GM18505 (cell line): ENCODE measurements at regions not wholly inside any gene's neighbourhood (a gene's known extent, or its start where the extent isn't known, plus 50 kb on each side); places are given as distances from the start of the nearest gene placed in this dataset.

Experiments used
- ATAC-seq: cut with Tn5 transposase; IDR thresholded peaks from one replicate; pipeline ENCODE4 v1.9.1; 2021; ENCODE audit not compliant: unreplicated experiment
- POLR2A ChIP-seq: IDR thresholded peaks from 4 replicates; pipeline ENCODE4 v1.6.1; 2011; ENCODE audit warnings: borderline replicate concordance; ENCODE audit not compliant: insufficient read depth, insufficient read length; ENCODE audit errors: extremely low read depth

GRCh38 chr10:111856631-111857030, 326.9 kb downstream of the GPAM start:
- ATAC-seq = no peak
- no peak for TF ChIP-seq POLR2A

GRCh38 chr10:111865550-111865949, 318.0 kb downstream of the GPAM start:
- ATAC-seq = no peak
- no peak for TF ChIP-seq POLR2A

GRCh38 chr10:111871458-111871857, 312.1 kb downstream of the GPAM start:
- no peak for TF ChIP-seq POLR2A
- no peak for ATAC-seq

GRCh38 chr10:111872591-111872990, 311.0 kb downstream of the GPAM start:
- TF ChIP-seq POLR2A = no peak
- no peak for ATAC-seq

GRCh38 chr10:111873041-111873440, 310.5 kb downstream of the GPAM start:
- no peak for TF ChIP-seq POLR2A
- ATAC-seq = no peak

GRCh38 chr10:111873621-111874135, 309.9 kb downstream of the GPAM start:
- ATAC-seq = no peak
- no peak for TF ChIP-seq POLR2A

- ATAC-seq = no peak
- no peak for TF ChIP-seq POLR2A
Measured at GRCh38 chr10:111874576-111874975, 309.0 kb downstream of the GPAM start.

- TF ChIP-seq POLR2A = no peak
- no peak for ATAC-seq
Measured at GRCh38 chr10:111875725-111876124, 307.8 kb downstream of the GPAM start.

GRCh38 chr10:111877258-111877657, 306.3 kb downstream of the GPAM start:
- ATAC-seq = no peak
- TF ChIP-seq POLR2A = no peak

GRCh38 chr10:111879969-111880368, 303.6 kb downstream of the GPAM start:
- no peak for TF ChIP-seq POLR2A
- no peak for ATAC-seq

- no peak for TF ChIP-seq POLR2A
- no peak for ATAC-seq
Measured at GRCh38 chr10:111885046-111885445, 298.5 kb downstream of the GPAM start.

GRCh38 chr10:111885919-111886318, 297.6 kb downstream of the GPAM start:
- no peak for ATAC-seq

GRCh38 chr10:111887266-111887665, 296.3 kb downstream of the GPAM start:
- TF ChIP-seq POLR2A = no peak

More at GRCh38 chr10:111885919-111886318, 297.6 kb downstream of the GPAM start:
- no peak for TF ChIP-seq POLR2A

GRCh38 chr10:111890046-111890445, 293.5 kb downstream of the GPAM start:
- TF ChIP-seq POLR2A = no peak
- no peak for ATAC-seq

More at GRCh38 chr10:111887266-111887665, 296.3 kb downstream of the GPAM start:
- ATAC-seq = no peak

- no peak for TF ChIP-seq POLR2A
- ATAC-seq = no peak
Measured at GRCh38 chr10:111916011-111916410, 267.6 kb downstream of the GPAM start.

GRCh38 chr10:111921821-111922220, 261.7 kb downstream of the GPAM start:
- TF ChIP-seq POLR2A = no peak
- no peak for ATAC-seq

GRCh38 chr10:111923032-111923431, 260.5 kb downstream of the GPAM start:
- ATAC-seq = no peak
- no peak for TF ChIP-seq POLR2A
